ENCODE measurements at regions not wholly inside any gene's neighbourhood (a gene's known extent, or its start where the extent isn't known, plus 50 kb on each side); places are given as distances from the start of the nearest gene placed in this dataset.

DNA sequence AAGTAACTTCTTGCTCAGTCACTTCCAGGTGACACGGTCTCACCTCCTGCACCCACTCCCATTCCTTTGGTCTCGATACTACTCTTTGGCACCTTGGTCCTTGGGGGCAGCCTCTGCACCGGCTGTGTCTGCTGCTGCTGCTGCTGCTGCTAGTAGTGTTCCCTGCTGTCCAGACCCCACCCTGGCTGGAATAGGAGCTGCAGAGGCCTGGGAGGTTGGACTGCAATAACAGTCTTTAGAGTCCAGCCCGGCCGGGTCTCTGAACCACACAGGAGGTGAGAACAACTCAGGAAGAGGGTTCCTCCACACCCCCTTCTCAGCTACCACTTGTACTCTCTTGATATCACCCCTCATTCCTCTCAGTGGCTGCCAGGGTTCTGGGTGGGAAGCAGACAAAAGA lies 231.1 kb upstream of the NLRP1 start:
- TF ChIP-seq, protein P1, sequence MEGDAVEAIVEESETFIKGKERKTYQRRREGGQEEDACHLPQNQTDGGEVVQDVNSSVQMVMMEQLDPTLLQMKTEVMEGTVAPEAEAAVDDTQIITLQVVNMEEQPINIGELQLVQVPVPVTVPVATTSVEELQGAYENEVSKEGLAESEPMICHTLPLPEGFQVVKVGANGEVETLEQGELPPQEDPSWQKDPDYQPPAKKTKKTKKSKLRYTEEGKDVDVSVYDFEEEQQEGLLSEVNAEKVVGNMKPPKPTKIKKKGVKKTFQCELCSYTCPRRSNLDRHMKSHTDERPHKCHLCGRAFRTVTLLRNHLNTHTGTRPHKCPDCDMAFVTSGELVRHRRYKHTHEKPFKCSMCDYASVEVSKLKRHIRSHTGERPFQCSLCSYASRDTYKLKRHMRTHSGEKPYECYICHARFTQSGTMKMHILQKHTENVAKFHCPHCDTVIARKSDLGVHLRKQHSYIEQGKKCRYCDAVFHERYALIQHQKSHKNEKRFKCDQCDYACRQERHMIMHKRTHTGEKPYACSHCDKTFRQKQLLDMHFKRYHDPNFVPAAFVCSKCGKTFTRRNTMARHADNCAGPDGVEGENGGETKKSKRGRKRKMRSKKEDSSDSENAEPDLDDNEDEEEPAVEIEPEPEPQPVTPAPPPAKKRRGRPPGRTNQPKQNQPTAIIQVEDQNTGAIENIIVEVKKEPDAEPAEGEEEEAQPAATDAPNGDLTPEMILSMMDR (IDR thresholded peaks at IDR 0.05; ENCODE audit: unreplicated experiment): no peak
- intact Hi-C loops (cut with micrococcal nuclease; ENCODE audit: unreplicated experiment): no loop called here

GRCh38 chr17:5816491-5817070 lies 232.3 kb upstream of the NLRP1 start:
- Mint-ChIP-seq H3K9me3 (ENCODE audit: low read depth, unreplicated experiment) (peaks cover 4% of the 10 kb centered on the region), H3K27ac (ENCODE audit: unreplicated experiment) (no peak overlapping the region), H3K27me3 (ENCODE audit: unreplicated experiment) (peaks cover 12% of the 10 kb centered on the region), H3K36me3 (ENCODE audit: insufficient read depth, unreplicated experiment) (no peaks in the 10 kb centered on the region), H3K4me3 (ENCODE audit: low read depth, unreplicated experiment) (no peak overlapping the region), H3K4me1 (ENCODE audit: low read depth, unreplicated experiment) (peaks cover 17% of the 10 kb centered on the region)
- CTCF ChIA-PET: no interaction called here
- intact Hi-C loops (cut with micrococcal nuclease; ENCODE audit: unreplicated experiment): no loop called here
- no peak for DNase-seq
- no TSS peak for BruUV-seq (replicated peaks)
- TF ChIP-seq, protein P1 (IDR thresholded peaks at IDR 0.05; ENCODE audit: unreplicated experiment): no peak

More for the DNA sequence above, 231.1 kb upstream of the NLRP1 start:
- Mint-ChIP-seq H3K4me3 (ENCODE audit: low read depth, unreplicated experiment) (no peak overlapping the region), H3K9me3 (ENCODE audit: low read depth, unreplicated experiment) (peaks cover 9% of the 10 kb centered on the region), H3K27me3 (ENCODE audit: unreplicated experiment) (peaks cover 12% of the 10 kb centered on the region), H3K36me3 (ENCODE audit: insufficient read depth, unreplicated experiment) (no peaks in the 10 kb centered on the region), H3K4me1 (ENCODE audit: low read depth, unreplicated experiment) (peaks cover 9% of the 10 kb centered on the region), H3K27ac (ENCODE audit: unreplicated experiment) (no peak overlapping the region)
- BruUV-seq (replicated peaks): no TSS peak
- no peak for DNase-seq
- CTCF ChIA-PET: no interaction called here

DNA sequence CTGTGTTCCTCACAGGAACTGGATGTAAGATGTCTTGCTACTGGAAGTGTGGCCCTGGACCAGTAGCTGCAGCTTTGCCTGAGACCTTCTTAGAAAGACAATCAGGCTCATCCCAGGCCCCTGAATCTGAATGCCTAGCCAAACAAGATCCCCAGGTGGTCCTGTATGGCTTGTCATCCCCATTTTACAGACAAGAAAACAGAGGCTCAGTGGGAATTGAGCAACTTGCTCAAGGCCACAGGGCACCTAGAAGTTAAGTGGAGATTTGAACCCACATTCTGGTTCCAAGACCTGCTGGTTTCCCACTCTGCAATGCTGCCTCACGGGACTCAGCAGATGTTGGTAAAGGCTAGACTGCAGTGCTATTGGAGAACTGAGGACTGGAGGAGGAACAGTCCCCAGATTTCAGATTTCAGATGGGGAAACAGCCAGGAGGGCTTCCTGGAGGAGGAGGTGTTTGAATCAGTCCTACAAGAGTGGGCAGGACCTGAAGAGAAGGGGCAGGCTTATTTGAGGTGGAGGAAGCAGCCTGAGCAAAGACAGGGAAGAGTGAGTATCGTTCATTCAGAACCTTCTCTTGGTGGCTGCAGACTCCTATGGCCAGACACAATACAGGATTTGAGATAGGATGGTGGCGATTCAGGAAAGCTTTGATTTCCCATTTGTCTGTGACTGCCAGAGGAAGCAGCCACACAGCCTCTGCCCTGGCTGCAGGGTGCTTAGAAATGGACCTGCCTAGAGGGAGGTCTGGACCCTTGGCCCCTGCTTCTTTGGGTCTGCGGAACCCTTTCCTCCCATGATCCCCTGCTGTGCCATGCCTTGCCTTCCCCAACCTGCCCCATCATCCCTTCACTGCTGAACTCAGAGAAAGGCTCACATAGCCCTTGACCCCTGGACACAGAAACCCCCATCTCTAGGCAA lies 233.4 kb upstream of the NLRP1 start:
- intact Hi-C loops (cut with micrococcal nuclease; ENCODE audit: unreplicated experiment): no loop called here
- peaks cover 8% of the 10 kb centered on the region for H3K27me3 Mint-ChIP-seq (ENCODE audit: unreplicated experiment)
- no peak overlapping the region for H3K4me3 Mint-ChIP-seq (ENCODE audit: low read depth, unreplicated experiment)
- no peak overlapping the region for H3K27ac Mint-ChIP-seq (ENCODE audit: unreplicated experiment)
- peaks cover 24% of the 10 kb centered on the region for H3K4me1 Mint-ChIP-seq (ENCODE audit: low read depth, unreplicated experiment)
- BruUV-seq (replicated peaks): no TSS peak
- no peaks in the 10 kb centered on the region for H3K36me3 Mint-ChIP-seq (ENCODE audit: insufficient read depth, unreplicated experiment)
- TF ChIP-seq, protein P1 (IDR thresholded peaks at IDR 0.05; ENCODE audit: unreplicated experiment): no peak
- DNase-seq: no peak
- CTCF ChIA-PET: no interaction called here
- peaks cover 3% of the 10 kb centered on the region for H3K9me3 Mint-ChIP-seq (ENCODE audit: low read depth, unreplicated experiment)

DNA sequence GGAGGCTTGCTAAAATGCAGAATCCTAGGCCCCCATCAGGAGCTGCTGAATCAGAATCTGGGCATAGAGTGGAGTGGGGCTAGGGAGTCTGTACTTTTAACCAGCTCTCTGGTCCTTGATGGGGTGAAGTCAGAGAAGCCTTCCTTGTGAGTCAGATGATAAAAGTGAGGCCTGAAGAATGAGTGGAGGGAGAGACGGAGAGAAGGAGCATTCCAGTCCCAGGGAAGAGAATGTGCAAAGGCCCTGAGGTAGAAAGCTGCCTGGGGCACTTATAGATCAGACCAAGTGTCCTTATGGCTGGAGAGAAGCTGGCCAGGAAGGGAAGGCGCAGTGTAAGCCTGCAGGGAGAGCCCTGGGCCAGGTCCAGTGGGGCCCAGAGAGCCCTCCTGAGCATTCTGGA lies 235.1 kb upstream of the NLRP1 start:
- no peaks in the 10 kb centered on the region for H3K9me3 Mint-ChIP-seq (ENCODE audit: low read depth, unreplicated experiment)
- no peak overlapping the region for H3K4me3 Mint-ChIP-seq (ENCODE audit: low read depth, unreplicated experiment)
- intact Hi-C loops (cut with micrococcal nuclease; ENCODE audit: unreplicated experiment): no loop called here
- no peaks in the 10 kb centered on the region for H3K36me3 Mint-ChIP-seq (ENCODE audit: insufficient read depth, unreplicated experiment)
- H3K27me3 Mint-ChIP-seq (ENCODE audit: unreplicated experiment): no peaks in the 10 kb centered on the region
- TF ChIP-seq, protein P1 (IDR thresholded peaks at IDR 0.05; ENCODE audit: unreplicated experiment): no peak
- H3K27ac Mint-ChIP-seq (ENCODE audit: unreplicated experiment): no peak overlapping the region
- no TSS peak for BruUV-seq (replicated peaks)
- no peak for DNase-seq
- peaks cover 24% of the 10 kb centered on the region for H3K4me1 Mint-ChIP-seq (ENCODE audit: low read depth, unreplicated experiment)
- CTCF ChIA-PET: no interaction called here
